ENCODE measurements at regions not wholly inside any gene's neighbourhood (a gene's known extent, or its start where the extent isn't known, plus 50 kb on each side); places are given as distances from the start of the nearest gene placed in this dataset.

- CTCF ChIA-PET: interaction anchor here (0.7 to 0.9 kb wide), 2 partner anchors 177 to 641 kb away, joined by 4 read pairs; no protein-coding TSS in a partner anchor
- ATAC-seq (no peak), DNase-seq (ENCODE audit: low spot score) (no peak)
- Mint-ChIP-seq H3K27ac (no peak overlapping the region), H3K9me3 (peaks cover 6% of the 10 kb centered on the region), H3K4me1 (peaks cover 15% of the 10 kb centered on the region), H3K36me3 (no peaks in the 10 kb centered on the region), H3K4me3 (no peak overlapping the region), H3K27me3 (ENCODE audit: low read depth) (peaks cover 29% of the 10 kb centered on the region)
- TF ChIP-seq JAZF1 (CRISPR knock-in tag; IDR thresholded peaks at IDR 0.05): no peak
- no peak for TF ChIP-seq FOXP4 (CRISPR knock-in tag; IDR thresholded peaks at IDR 0.05)
- TF ChIP-seq USF1 (CRISPR knock-in tag; IDR thresholded peaks at IDR 0.05): no peak
- TF ChIP-seq ETV6 (CRISPR knock-in tag; IDR thresholded peaks at IDR 0.05): no peak
- TF ChIP-seq ZNF423 (CRISPR knock-in tag; IDR thresholded peaks at IDR 0.05): no peak
- TF ChIP-seq EMX1 (CRISPR knock-in tag; IDR thresholded peaks at IDR 0.05): no peak
- TF ChIP-seq CREB1 (CRISPR knock-in tag; IDR thresholded peaks at IDR 0.05): no peak
- no peak for TF ChIP-seq TEAD4 (CRISPR knock-in tag; IDR thresholded peaks at IDR 0.05)
- TF ChIP-seq ZMAT4 (CRISPR knock-in tag; IDR thresholded peaks at IDR 0.05): no peak
- no peak for TF ChIP-seq FOXP1 (CRISPR knock-in tag; IDR thresholded peaks at IDR 0.05; ENCODE audit: borderline replicate concordance)
- no peak for TF ChIP-seq GABPB1 (CRISPR knock-in tag; IDR thresholded peaks at IDR 0.05)
- TF ChIP-seq RELA (CRISPR knock-in tag; IDR thresholded peaks at IDR 0.05; ENCODE audit: borderline replicate concordance): no peak
- no peak for TF ChIP-seq IRF2 (CRISPR knock-in tag; IDR thresholded peaks at IDR 0.05; ENCODE audit: borderline replicate concordance, low read depth)
- POLR2A ChIA-PET: no interaction called here
These were observed 175.6 kb downstream of the FOXA2 start for GRCh38 chr20:22408521-22409402.

GRCh38 chr20:22407237-22408193 is 176.9 kb downstream of the FOXA2 start:
- Mint-ChIP-seq H3K36me3 (no peaks in the 10 kb centered on the region), H3K9me3 (peaks cover 6% of the 10 kb centered on the region), H3K27ac (no peak overlapping the region), H3K4me1 (peaks cover 28% of the 10 kb centered on the region), H3K4me3 (no peak overlapping the region), H3K27me3 (ENCODE audit: low read depth) (peaks cover 33% of the 10 kb centered on the region)
- ChIA-PET POLR2A (no interaction called here), CTCF (no interaction called here)
- DNase-seq (ENCODE audit: low spot score) (no peak), ATAC-seq (no peak)
- TF ChIP-seq HMGXB4 (CRISPR knock-in tag; IDR thresholded peaks at IDR 0.05): no peak
- TF ChIP-seq ELF4 (CRISPR knock-in tag; IDR thresholded peaks at IDR 0.05; ENCODE audit: low read depth): no peak
- no peak for TF ChIP-seq PREB (CRISPR knock-in tag; IDR thresholded peaks at IDR 0.05; ENCODE audit: borderline replicate concordance)
- no peak for TF ChIP-seq ZNF532 (CRISPR knock-in tag; IDR thresholded peaks at IDR 0.05; ENCODE audit: borderline replicate concordance)
- TF ChIP-seq FOXP1 (CRISPR knock-in tag; IDR thresholded peaks at IDR 0.05; ENCODE audit: borderline replicate concordance): no peak
- TF ChIP-seq ATF1 (CRISPR knock-in tag; IDR thresholded peaks at IDR 0.05): no peak
